Activated CD4-positive, CD25-positive, alpha-beta regulatory T cell treated with anti-CD3 and anti-CD28 coated beads, Interleukin-2, amount 50 U/mL, for 72 hours (primary cell): ENCODE measurements at regions not wholly inside any gene's neighbourhood (a gene's known extent, or its start where the extent isn't known, plus 50 kb on each side); places are given as distances from the start of the nearest gene placed in this dataset.

ENCODE experiments used
- DNase-seq: peaks from one replicate; pipeline ENCODE4 v3.0.0; 2021

GRCh38 chr3:59486520-59486919 is 436.7 kb upstream of the CFAP20DC start:
- DNase-seq: no peak

GRCh38 chr3:59483191-59483590 is 433.4 kb upstream of the CFAP20DC start:
- DNase-seq: no peak

GRCh38 chr3:59482684-59483083 is 432.9 kb upstream of the CFAP20DC start:
- no peak for DNase-seq

DNA sequence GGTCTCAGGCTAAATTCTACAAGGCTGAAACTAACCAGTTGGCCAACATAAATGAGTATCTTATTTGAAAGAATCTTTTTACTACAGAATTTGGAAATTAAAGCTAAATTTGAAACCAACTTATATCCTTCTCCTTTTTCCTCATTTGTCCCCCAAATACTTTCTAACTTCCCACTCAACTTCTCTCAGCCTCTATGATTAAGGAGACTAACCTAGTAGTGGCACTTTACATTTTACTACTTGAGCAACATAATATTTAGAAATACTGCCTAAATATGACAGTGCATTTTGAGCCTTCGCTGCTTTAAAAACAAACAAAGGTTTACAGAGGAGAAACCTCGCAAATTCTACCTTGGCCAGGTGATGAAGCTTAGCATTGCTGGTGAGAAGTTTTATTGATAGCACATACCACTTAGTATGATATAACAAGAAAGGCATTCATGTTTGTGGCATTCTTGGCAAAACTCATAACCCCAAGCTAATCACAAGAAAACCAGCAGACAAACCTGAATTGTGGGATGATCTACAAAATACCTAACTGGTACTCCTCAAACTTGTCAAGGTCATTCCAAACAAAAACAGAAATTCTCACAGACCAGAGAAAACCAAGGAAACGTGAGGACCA is 432.1 kb upstream of the CFAP20DC start:
- no peak for DNase-seq

GRCh38 chr3:59480486-59480995 is 430.7 kb upstream of the CFAP20DC start:
- no peak for DNase-seq

GRCh38 chr3:59473636-59474035 is 423.8 kb upstream of the CFAP20DC start:
- DNase-seq: no peak

DNA sequence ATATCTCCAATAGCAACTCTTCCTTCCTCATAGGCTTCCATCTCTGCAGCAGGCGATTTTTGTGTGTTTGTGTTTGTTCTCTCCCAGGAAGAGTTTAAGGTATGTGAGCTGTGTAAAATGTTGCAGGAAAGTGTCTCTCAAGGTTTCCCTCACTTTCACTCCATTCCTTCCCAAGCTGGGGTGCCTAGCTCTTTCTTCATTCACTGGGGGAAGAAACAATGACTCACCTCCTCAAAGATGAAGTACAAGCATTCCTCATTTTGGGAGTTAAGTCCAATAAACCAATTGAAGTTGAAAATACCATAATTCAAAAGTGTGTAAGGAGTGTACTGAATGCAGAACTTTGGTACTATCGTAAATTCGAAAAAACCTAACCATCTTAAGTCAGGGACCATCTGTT is 422.7 kb upstream of the CFAP20DC start:
- no peak for DNase-seq

DNA sequence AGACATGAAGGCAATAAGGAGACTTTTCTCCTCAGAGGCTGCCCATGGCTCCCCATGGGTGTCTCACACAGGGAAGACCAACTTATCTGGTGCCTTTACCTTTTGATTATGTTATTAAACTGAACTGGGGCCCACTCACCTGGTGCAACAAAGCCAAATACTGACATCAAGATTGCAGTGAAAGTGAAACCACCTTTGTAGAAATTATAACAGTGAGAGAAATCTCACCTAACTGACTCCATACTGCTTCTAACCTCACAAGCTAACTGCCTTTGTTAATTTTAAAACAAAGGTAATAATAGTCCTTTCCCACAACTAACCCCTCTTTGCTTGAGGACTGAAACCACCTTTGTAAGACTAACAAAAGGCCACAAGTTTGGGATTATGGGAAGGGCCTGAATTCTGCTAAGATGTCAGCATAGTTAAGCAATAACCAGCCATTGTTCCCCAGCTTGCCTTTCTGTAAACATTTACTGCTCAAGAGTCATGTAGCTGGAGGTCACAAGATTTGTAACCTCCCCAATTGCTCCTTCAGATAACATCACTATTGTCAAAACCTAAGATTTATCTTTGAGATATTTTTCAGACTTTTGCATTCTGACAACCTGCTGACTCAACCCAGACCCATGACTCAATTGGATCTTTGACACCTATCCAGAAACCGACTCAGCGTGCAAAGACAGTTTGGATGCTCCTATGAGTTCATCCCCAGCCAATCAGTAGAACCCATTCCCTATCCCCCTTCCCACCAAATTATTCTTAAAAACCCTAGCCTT is 420.3 kb upstream of the CFAP20DC start:
- DNase-seq: no peak

- DNase-seq: no peak
Observed at GRCh38 chr3:59467476-59467875, 417.7 kb upstream of the CFAP20DC start.

- no peak for DNase-seq
Observed at GRCh38 chr3:59464187-59464586, 414.4 kb upstream of the CFAP20DC start.

DNA sequence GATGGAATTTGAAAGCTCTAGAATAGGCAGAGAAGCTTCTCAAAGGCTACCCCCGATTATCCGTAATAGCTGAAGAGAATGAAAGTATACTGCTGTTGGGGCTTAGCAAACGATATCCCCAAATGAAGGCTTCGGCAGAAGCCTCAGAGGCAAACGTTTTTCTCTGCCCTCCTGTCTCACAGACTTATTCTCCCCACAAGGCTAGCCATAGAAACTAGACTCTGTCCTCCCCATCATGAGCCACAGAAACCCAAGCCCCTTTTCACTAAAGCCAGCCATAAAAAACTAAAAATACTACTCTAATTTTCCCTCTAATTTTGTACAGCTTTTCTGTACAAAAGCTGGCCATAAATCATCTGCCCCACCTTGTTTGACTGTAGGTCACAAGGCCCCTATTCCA is 413.4 kb upstream of the CFAP20DC start:
- DNase-seq: no peak

DNA sequence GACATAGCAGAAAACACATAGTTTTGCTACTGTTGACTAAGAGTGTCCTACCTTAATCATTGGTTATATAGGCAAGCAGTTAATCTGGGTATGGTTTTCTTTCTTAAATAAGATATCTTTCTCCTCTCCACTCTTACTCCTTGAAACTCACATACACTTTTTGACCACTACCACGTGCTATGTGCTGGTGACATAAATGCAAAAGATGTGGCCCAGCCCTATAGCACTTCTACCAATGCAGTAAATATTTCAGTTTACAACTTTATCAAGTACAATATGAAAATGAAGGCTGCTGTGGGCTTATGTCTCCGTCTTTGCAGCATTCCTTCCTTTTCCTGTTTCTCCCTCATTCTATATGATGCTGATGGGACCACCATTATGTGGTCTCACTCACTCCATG is 410.2 kb upstream of the CFAP20DC start:
- no peak for DNase-seq

GRCh38 chr3:59456852-59457485 is 407.1 kb upstream of the CFAP20DC start:
- DNase-seq: no peak

- DNase-seq: no peak
Observed at GRCh38 chr3:59451800-59452746, 402.2 kb upstream of the CFAP20DC start.

DNA sequence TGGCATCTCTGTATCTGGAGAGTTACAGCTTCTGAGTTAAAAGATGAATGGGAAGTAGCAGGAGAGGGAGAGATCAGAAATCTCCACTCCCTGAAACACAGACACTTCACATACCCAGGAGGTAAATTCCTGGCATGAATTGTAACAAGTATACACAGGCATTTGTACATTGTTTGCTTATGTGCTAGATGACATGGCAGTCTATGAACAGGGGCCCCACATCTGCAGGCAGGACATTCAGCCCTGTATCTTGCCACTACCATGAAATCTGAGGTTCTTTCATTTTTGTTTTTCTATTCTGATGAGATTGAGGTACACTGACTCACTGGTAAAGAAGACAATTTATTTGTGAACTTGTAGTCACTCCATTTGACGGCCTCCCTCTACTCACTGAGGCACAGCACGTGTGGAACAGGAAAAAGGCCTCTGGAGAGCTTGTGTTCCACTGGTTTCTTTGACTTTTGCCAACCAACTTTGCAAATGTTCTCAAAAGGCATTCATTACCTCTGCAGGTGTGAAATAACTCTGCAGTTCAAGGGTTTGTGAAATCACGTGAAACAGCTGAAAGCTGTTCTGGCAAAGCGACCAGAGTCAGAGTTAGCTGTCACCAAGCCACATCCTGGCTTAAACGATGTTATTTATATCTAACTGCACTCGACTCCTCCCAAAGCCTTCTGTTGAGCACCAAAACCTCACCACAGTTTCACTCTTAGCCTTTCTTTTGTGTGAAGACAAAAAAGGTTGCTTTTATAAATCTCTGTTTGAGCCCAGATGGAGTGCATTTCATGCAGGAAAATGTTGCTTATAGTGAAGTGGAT is 401.3 kb upstream of the CFAP20DC start:
- DNase-seq: peak; percentile 47

GRCh38 chr3:59450437-59450836 is 400.6 kb upstream of the CFAP20DC start:
- DNase-seq: no peak

DNA sequence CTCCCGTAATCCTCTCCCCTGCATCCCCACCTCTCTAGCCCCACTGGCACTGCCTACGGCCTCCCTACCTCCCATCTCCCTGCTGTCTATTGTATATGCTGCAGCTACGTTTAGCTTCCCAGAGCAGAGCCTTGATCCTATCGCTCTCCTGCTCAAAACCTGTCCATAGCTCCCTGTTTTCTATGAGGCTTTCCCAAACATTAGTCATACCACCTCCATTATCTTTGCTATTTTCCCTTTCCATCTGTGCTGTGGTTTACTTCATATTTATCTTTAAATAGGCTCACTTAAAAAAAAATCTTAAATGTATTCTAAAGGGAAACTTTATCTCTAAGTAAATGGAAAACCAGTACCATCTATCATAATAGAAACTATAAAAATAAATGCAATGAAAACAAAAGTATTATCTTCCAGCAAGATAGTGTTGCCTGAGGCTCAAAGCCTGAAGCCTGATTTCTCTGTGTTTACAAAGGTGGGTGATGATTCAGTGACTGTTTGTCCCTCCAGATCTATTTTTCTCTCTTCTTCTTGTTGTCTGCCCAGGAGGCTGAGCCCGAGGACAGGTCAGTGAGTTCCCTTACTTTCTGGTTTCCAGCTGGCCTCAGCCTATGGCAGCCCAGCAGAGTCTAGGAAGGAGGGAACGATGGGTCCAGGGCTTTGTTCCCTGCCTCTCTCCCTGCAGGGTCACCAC is 397.1 kb upstream of the CFAP20DC start:
- no peak for DNase-seq

GRCh38 chr3:59444676-59445075 is 394.9 kb upstream of the CFAP20DC start:
- DNase-seq: no peak

GRCh38 chr3:59444294-59444671 is 394.5 kb upstream of the CFAP20DC start:
- no peak for DNase-seq

GRCh38 chr3:59443618-59444293 is 393.9 kb upstream of the CFAP20DC start:
- no peak for DNase-seq

- no peak for DNase-seq
Observed at GRCh38 chr3:59442046-59442445, 392.2 kb upstream of the CFAP20DC start.
